Astrocyte (in vitro differentiated cells and primary cell): ENCODE measurements at regions not wholly inside any gene's neighbourhood (a gene's known extent, or its start where the extent isn't known, plus 50 kb on each side); places are given as distances from the start of the nearest gene placed in this dataset.

Experiments used
- DNase-seq: peaks from one replicate; pipeline ENCODE4 v3.0.0-alpha.2; 2010; ENCODE audit warnings: low read depth
- FAIRE-seq: peaks from 2 replicates; lab custom pipeline; 2011; peaks lifted over from hg19 to GRCh38; lab: Jason Lieb, UNC
- H2AFZ ChIP-seq: 2 replicates; pipeline ENCODE4 v1.6.0; 2012; ENCODE audit warnings: low read depth, low read length, inconsistent platforms
- H3K27ac ChIP-seq: 2 replicates; pipeline ENCODE4 v1.5.1; 2011; ENCODE audit warnings: low read depth, low read length, inconsistent platforms
- H3K27me3 ChIP-seq: 2 replicates; pipeline ENCODE4 v1.6.0; 2011; ENCODE audit warnings: low read length, inconsistent platforms; ENCODE audit not compliant: insufficient read depth
- H3K36me3 ChIP-seq: 2 replicates; pipeline ENCODE4 v1.5.1; 2011; ENCODE audit warnings: low read length, inconsistent platforms; ENCODE audit not compliant: insufficient read depth
- H3K4me1 ChIP-seq: 2 replicates; pipeline ENCODE4 v1.5.1; 2011; ENCODE audit warnings: low read length, inconsistent platforms; ENCODE audit not compliant: insufficient read depth
- H3K4me2 ChIP-seq: 2 replicates; pipeline ENCODE4 v1.6.0; 2012; ENCODE audit warnings: low read length, inconsistent platforms
- H3K4me3 ChIP-seq: 2 replicates; pipeline ENCODE4 v1.5.1; 2011; ENCODE audit warnings: low read depth, mild to moderate bottlenecking, low read length, inconsistent platforms; ENCODE audit not compliant: insufficient read depth
- H3K79me2 ChIP-seq: 2 replicates; pipeline ENCODE4 v1.6.0; 2012; ENCODE audit warnings: mild to moderate bottlenecking, low read length, inconsistent platforms; ENCODE audit not compliant: insufficient read depth
- H3K9ac ChIP-seq: 2 replicates; pipeline ENCODE4 v1.6.0; 2012; ENCODE audit warnings: mild to moderate bottlenecking, low read length, inconsistent platforms
- H3K9me3 ChIP-seq: 2 replicates; pipeline ENCODE4 v1.5.1; 2012; ENCODE audit warnings: low read depth, mild to moderate bottlenecking, low read length, inconsistent platforms; ENCODE audit not compliant: insufficient read depth
- H4K20me1 ChIP-seq: 2 replicates; pipeline ENCODE4 v1.6.0; 2012; ENCODE audit warnings: low read length, inconsistent platforms; ENCODE audit not compliant: insufficient read depth
- H3K27ac Mint-ChIP-seq: one replicate; pipeline ENCODE4 v1.8.0; 2021; ENCODE audit warnings: mild to moderate bottlenecking, mixed read lengths; ENCODE audit not compliant: unreplicated experiment
- H3K27me3 Mint-ChIP-seq: one replicate; pipeline ENCODE4 v1.8.0; 2021; ENCODE audit warnings: low read depth, mixed read lengths; ENCODE audit not compliant: unreplicated experiment
- H3K36me3 Mint-ChIP-seq: one replicate; pipeline ENCODE4 v1.8.0; 2021; ENCODE audit warnings: low read depth, mixed read lengths; ENCODE audit not compliant: unreplicated experiment
- H3K4me1 Mint-ChIP-seq: one replicate; pipeline ENCODE4 v1.8.0; 2021; ENCODE audit warnings: low read depth, mixed read lengths; ENCODE audit not compliant: unreplicated experiment
- H3K4me3 Mint-ChIP-seq: one replicate; pipeline ENCODE4 v1.8.0; 2021; ENCODE audit warnings: mild to moderate bottlenecking, moderate library complexity, mixed read lengths; ENCODE audit not compliant: unreplicated experiment
- H3K9me3 Mint-ChIP-seq: one replicate; pipeline ENCODE4 v1.8.0; 2021; ENCODE audit warnings: mild to moderate bottlenecking, mixed read lengths; ENCODE audit not compliant: unreplicated experiment
- CTCF ChIP-seq: IDR thresholded peaks from 2 replicates; pipeline ENCODE4 v1.5.1; 2011; ENCODE audit warnings: low read depth, mild to moderate bottlenecking, inconsistent platforms, low read length, moderate library complexity; ENCODE audit not compliant: insufficient read depth
- EZH2 ChIP-seq: IDR thresholded peaks from 2 replicates; pipeline ENCODE4 v1.6.1; 2012; ENCODE audit warnings: mild to moderate bottlenecking, low read length, inconsistent platforms; ENCODE audit not compliant: insufficient read depth

GRCh38 chr9:3161912-3162311 lies 318.0 kb upstream of the PUM3 start:
- H2AFZ ChIP-seq: no peak overlapping the region
- no peaks in the 10 kb centered on the region for H3K9me3 ChIP-seq
- no peaks in the 10 kb centered on the region for H3K27me3 ChIP-seq
- Mint-ChIP-seq H3K27me3 (no peaks in the 10 kb centered on the region), H3K4me3 (no peak overlapping the region), H3K9me3 (peaks cover 2% of the 10 kb centered on the region), H3K27ac (no peak overlapping the region), H3K36me3 (no peaks in the 10 kb centered on the region), H3K4me1 (no peaks in the 10 kb centered on the region)
- DNase-seq: no peak
- no peak overlapping the region for H3K27ac ChIP-seq
- no peak overlapping the region for H3K4me3 ChIP-seq
- no peaks in the 10 kb centered on the region for H3K79me2 ChIP-seq
- H3K4me2 ChIP-seq: no peak overlapping the region
- no peaks in the 10 kb centered on the region for H3K36me3 ChIP-seq
- TF ChIP-seq EZH2 (no peak), CTCF (no peak)
- FAIRE-seq: no peak
- no peaks in the 10 kb centered on the region for H3K4me1 ChIP-seq
- H3K9ac ChIP-seq: no peak overlapping the region
- no peaks in the 10 kb centered on the region for H4K20me1 ChIP-seq

GRCh38 chr9:3157011-3157410 lies 313.1 kb upstream of the PUM3 start:
- Histone ChIP-seq H2AFZ (no peak overlapping the region), H3K79me2 (no peaks in the 10 kb centered on the region), H3K9ac (no peak overlapping the region), H3K27ac (no peak overlapping the region), H3K9me3 (no peaks in the 10 kb centered on the region), H3K27me3 (no peaks in the 10 kb centered on the region), H3K4me1 (no peaks in the 10 kb centered on the region), H3K4me3 (no peak overlapping the region), H3K36me3 (no peaks in the 10 kb centered on the region), H4K20me1 (no peaks in the 10 kb centered on the region), H3K4me2 (no peak overlapping the region)
- no peaks in the 10 kb centered on the region for H3K27me3 Mint-ChIP-seq
- no peaks in the 10 kb centered on the region for H3K36me3 Mint-ChIP-seq
- no peak overlapping the region for H3K4me3 Mint-ChIP-seq
- TF ChIP-seq CTCF (no peak), EZH2 (no peak)
- H3K4me1 Mint-ChIP-seq: no peaks in the 10 kb centered on the region
- DNase-seq (no peak), FAIRE-seq (no peak)
- H3K9me3 Mint-ChIP-seq: peaks cover 2% of the 10 kb centered on the region
- H3K27ac Mint-ChIP-seq: no peak overlapping the region

- H3K4me3 Mint-ChIP-seq: no peak overlapping the region
- Histone ChIP-seq H3K4me2 (no peak overlapping the region), H2AFZ (no peak overlapping the region), H4K20me1 (no peaks in the 10 kb centered on the region), H3K36me3 (no peaks in the 10 kb centered on the region), H3K9me3 (no peaks in the 10 kb centered on the region), H3K4me3 (no peak overlapping the region), H3K4me1 (no peaks in the 10 kb centered on the region), H3K27ac (no peak overlapping the region), H3K27me3 (no peaks in the 10 kb centered on the region), H3K79me2 (no peaks in the 10 kb centered on the region), H3K9ac (no peak overlapping the region)
- H3K27me3 Mint-ChIP-seq: no peaks in the 10 kb centered on the region
- FAIRE-seq (no peak), DNase-seq (no peak)
- H3K27ac Mint-ChIP-seq: no peak overlapping the region
- no peaks in the 10 kb centered on the region for H3K4me1 Mint-ChIP-seq
- H3K9me3 Mint-ChIP-seq: no peaks in the 10 kb centered on the region
- TF ChIP-seq CTCF (no peak), EZH2 (no peak)
- H3K36me3 Mint-ChIP-seq: no peaks in the 10 kb centered on the region
These were observed 308.0 kb upstream of the PUM3 start for GRCh38 chr9:3151672-3152576.
